Activated effector memory CD4-positive, alpha-beta T cell treated with Interleukin-2 at 50 U/mL for 16 hours (primary cell): ENCODE measurements at regions not wholly inside any gene's neighbourhood (a gene's known extent, or its start where the extent isn't known, plus 50 kb on each side); places are given as distances from the start of the nearest gene placed in this dataset.

Experiments
- DNase-seq: peaks from one replicate; pipeline ENCODE4 v3.0.0-alpha.2; 2020

- DNase-seq = no peak
Observed at GRCh38 chr5:167966979-167967378, 324.5 kb upstream of the WWC1 start.

- DNase-seq = no peak
Observed at GRCh38 chr5:167967494-167968177, 323.8 kb upstream of the WWC1 start.

- no peak for DNase-seq
Observed at GRCh38 chr5:167968837-167969236, 322.6 kb upstream of the WWC1 start.

- DNase-seq = no peak
Observed at GRCh38 chr5:167969998-167970397, 321.4 kb upstream of the WWC1 start.

GRCh38 chr5:167971706-167972105 is 319.7 kb upstream of the WWC1 start:
- DNase-seq = no peak

GRCh38 chr5:167973126-167973525 is 318.3 kb upstream of the WWC1 start:
- DNase-seq = no peak

- no peak for DNase-seq
Observed at GRCh38 chr5:167984951-167985350, 306.5 kb upstream of the WWC1 start.

GRCh38 chr5:167985373-167985772 is 306.1 kb upstream of the WWC1 start:
- DNase-seq = no peak

GRCh38 chr5:167987490-167988280 is 303.8 kb upstream of the WWC1 start:
- DNase-seq = no peak

- no peak for DNase-seq
Observed at GRCh38 chr5:167992868-167993267, 298.6 kb upstream of the WWC1 start.

- DNase-seq = no peak
Observed at GRCh38 chr5:167993771-167994170, 297.7 kb upstream of the WWC1 start.

GRCh38 chr5:167995844-167996425 is 295.5 kb upstream of the WWC1 start:
- DNase-seq = no peak

GRCh38 chr5:167998148-167998767 is 293.2 kb upstream of the WWC1 start:
- no peak for DNase-seq

GRCh38 chr5:167999182-167999581 is 292.3 kb upstream of the WWC1 start:
- DNase-seq = no peak

GRCh38 chr5:168001318-168001717 is 290.1 kb upstream of the WWC1 start:
- DNase-seq = no peak

GRCh38 chr5:168002116-168002515 is 289.3 kb upstream of the WWC1 start:
- DNase-seq = no peak

GRCh38 chr5:168005093-168005492 is 286.4 kb upstream of the WWC1 start:
- no peak for DNase-seq

- no peak for DNase-seq
Observed at GRCh38 chr5:168005936-168006335, 285.5 kb upstream of the WWC1 start.

GRCh38 chr5:168006456-168007130 is 284.9 kb upstream of the WWC1 start:
- no peak for DNase-seq

- no peak for DNase-seq
Observed at GRCh38 chr5:168007286-168007685, 284.2 kb upstream of the WWC1 start.

- no peak for DNase-seq
Observed at GRCh38 chr5:168008555-168008954, 282.9 kb upstream of the WWC1 start.

- no peak for DNase-seq
Observed at GRCh38 chr5:168011096-168011495, 280.3 kb upstream of the WWC1 start.

- no peak for DNase-seq
Observed at GRCh38 chr5:168012006-168012405, 279.4 kb upstream of the WWC1 start.
